T47D (cell line): ENCODE measurements at regions not wholly inside any gene's neighbourhood (a gene's known extent, or its start where the extent isn't known, plus 50 kb on each side); places are given as distances from the start of the nearest gene placed in this dataset.
"Not testable (repeated sequence)": the region's sequence is repeated elsewhere in the genome, so short reads cannot be mapped to it uniquely, and the experiment has no call there.

Experiments
- DNase-seq, 2 experiments: peaks; one replicate each; pipeline versions ENCODE4 v3.0.0 to v3.0.0-alpha.2; 2011 to 2012; ENCODE audit warnings: low read depth in 1 of 2, low spot score in 1 of 2
- JUND ChIP-seq: IDR thresholded peaks from 2 replicates; pipeline ENCODE4 v1.6.1; 2012; ENCODE audit warnings: low read depth
- in situ Hi-C: cut with HindIII; loops from 2 replicates; pipeline ENCODE4 v1.10.0; 2016; ENCODE audit warnings: low sequenced_read_pairs, low pct_unique_long_range_greater_than_20kb

DNA sequence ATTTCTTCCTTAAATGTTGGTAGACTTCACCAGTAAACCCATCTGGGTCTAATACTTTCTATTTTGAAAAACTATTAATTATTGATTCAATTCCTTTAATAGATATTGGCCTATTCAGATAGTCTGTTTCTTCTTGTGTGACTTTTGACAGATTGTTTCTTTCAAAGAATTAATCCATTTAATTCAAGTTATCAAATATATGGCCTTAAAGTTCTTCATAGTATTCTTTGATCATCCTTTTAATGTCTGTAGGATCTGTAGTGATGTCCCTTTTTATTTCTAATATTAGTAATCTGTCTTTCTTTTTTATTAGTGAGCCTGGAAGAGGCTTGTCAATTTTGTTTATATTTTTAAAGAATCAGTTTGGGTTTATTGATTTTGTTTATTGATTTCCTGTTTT is 190.0 kb downstream of the SLC38A4 start:
- in situ Hi-C loops: no loop called here
- TF ChIP-seq JUND: no peak
- no peak for DNase-seq

DNA sequence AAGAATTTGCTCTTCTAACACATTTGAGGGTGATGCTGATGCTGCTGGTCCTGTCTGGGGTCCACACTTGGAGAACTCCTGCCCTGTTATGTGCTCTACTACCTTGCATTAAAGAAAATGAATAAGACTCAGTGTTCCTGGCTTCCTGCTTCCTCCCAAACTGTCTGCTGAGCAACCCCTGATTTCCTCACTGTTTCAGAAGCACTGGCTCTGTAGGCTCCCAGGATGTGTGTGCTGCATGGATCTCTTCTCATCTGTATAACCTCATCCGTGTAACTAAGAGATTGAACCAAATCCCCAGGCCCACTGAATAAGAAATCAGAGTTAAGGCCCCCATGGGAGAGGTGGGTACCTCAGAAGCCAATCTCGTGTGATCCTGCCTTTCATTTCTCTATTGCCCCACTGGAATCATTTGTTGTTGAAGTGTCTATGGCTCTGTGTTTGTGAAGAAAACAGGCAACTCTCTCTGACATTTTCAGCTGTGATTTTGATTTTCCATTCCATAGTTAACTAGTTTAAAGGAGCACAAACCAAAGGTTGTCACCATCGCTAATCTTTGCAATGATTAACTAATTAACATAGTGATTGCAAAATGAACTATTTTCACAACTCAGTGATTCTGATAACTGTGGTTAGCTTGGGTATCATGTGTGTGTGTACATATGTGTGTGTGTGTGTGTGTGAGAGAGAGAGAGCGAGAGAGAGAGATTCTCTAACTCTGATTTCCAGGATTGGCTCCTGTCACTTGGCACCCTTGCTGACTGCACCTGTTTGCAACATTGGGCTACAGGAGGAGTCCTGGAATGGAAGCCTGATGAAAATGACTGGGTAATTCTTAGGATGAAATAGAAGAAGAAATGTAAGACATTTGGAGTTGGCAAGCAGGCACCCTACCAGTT is 196.2 kb downstream of the SLC38A4 start:
- no peak for DNase-seq
- in situ Hi-C loops: no loop called here
- no peak for TF ChIP-seq JUND

DNA sequence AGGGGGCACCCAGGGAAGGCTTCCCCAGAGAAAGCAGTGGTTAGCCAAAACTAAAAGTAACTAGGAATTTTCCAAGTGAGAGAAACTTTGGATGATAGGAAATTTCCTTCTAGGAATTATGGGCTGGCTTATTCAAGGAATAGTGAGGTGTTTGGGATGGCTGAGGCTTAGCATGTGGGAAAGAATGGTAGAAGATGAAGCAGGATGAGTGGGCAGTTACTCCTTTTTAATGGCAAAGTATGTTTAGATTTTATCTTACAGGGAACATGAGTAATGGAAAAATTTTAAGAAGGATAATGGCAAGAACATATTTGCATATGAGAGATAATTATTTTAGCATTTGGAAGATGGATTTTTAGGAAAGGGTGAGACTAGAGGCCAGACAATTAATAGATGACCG is 197.6 kb downstream of the SLC38A4 start:
- DNase-seq: no peak
- in situ Hi-C loops: no loop called here
- no peak for TF ChIP-seq JUND

DNA sequence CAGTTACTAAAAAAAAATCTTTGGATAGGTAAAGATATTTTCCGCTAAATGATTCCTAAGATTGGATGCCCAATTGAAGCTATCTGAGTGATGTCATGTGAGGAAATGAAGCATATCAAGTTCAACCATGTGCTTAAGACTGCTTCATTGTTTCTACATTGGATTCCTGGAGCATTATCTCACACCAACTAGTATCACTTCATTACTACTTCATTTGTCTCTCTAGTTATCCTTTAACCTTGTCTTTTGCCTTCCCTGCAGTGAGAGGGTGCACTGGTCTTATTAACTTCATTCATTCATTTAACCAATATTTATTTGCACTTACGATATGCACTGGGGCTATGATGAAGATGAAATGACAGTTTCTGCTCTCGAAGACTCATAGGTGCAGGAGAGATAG is 198.1 kb downstream of the SLC38A4 start:
- DNase-seq: no peak
- TF ChIP-seq JUND: no peak
- in situ Hi-C loops: no loop called here

DNA sequence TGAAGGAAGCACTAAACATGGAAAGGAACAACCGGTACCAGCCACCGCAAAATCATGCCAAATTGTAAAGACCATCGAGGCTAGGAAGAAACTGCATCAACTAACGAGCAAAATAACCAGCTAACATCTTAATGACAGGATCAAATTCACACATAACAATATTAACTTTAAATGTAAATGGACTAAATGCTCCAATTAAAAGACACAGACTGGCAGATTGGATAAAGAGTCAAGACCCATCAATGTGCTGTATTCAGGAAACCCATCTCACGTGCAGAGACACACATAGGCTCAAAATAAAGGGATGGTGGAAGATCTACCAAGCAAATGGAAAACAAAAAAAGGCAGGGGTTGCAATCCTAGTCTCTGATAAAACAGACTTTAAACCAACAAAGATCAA is 206.3 kb downstream of the SLC38A4 start:
- in situ Hi-C loops, DNase-seq: not testable (repeated sequence)

DNA sequence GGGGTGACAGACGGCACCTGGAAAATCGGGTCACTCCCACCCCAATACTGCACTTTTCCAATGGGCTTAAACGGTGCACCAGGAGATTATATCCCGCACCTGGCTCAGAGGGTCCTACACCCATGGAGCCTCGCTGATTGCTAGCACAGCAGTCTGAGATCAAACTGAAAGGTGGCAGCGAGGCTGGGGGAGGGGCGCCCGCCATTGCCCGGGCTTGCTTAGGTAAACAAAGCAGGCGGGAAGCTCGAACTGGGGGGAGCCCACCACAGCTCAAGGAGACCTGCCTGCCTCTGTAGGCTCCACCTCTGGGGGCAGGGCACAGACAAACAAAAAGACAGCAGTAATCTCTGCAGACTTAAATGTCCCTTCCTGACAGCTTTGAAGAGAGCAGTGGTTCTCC is 208.1 kb downstream of the SLC38A4 start:
- in situ Hi-C loops, DNase-seq: not testable (repeated sequence)

DNA sequence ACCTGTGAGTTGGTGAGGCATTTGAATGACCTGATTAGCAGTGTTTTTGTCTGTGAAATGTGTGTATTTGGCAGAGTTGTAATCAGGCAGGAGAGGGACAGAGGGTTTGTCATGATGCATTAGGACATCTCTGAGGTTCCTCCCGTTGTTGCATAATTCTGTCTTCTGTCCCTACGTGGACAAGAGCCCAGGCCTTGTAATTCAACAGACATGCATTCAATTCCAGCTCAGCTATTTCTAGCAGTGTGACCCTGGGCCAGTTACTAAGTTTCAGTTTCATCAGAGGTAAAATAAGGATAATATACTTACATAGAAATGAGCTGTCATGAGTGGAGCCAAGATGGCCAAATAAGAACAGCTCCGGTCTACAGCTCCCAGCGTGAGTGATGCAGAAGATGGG is 208.6 kb downstream of the SLC38A4 start:
- DNase-seq: no peak
- no peak for TF ChIP-seq JUND
- in situ Hi-C loops: no loop called here

DNA sequence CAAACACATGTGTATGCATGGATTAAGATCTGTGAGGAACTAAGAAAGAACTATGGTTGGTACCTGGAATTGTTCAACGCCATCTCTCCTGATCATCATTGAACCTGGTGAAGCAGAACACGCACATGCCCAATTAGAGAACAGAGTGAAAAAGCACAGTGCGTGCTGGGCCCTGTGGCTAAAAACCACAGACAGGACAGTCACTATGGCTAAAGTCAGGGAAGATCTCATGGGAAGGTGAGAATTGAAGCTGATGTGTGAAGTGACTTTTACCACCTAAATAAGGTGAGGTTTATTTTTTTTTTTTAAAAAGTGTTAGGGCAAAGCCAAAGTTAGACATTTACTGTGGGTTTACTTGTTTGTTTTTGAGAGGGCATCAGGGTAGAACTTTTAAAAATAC is 215.0 kb downstream of the SLC38A4 start:
- in situ Hi-C loops: no loop called here
- TF ChIP-seq JUND: no peak

DNA sequence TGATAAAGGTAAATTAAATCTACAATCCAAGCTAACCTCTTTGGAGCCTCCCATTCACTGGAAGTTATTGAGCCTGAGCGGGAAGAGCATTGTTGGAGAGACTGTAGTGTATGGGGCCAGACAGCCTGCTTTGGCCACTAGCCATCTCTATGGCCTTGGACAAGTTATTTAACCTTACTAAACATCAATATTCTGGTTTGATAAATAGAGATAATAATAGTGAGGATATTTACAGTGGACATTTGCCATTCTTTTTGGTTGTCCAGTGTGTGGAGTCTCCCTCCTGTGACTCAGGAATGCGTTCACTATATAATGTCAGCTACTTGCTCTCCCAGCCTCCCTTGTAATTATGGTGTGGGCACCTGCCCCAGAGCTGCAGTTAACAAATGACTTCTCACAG is 216.1 kb downstream of the SLC38A4 start:
- in situ Hi-C loops: no loop called here
- no peak for TF ChIP-seq JUND
- no peak for DNase-seq

More for the DNA sequence above, 215.0 kb downstream of the SLC38A4 start:
- no peak for DNase-seq

DNA sequence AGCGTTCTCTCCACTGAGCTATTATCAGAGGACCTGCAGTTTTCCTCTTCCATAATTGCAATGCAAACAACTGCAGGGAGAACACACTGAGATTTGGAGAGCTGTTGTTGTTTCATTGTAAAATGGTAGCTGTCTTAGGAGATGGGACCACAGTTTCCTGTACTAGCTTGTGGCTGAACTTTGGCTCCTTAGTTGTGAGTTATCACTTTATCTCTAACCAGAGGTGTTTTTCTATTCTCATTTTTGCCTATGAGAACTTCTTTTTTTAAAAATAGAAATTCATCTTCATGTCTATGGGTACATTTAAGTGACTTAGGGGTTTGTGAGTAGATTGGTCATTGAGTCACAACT is 216.5 kb downstream of the SLC38A4 start:
- in situ Hi-C loops: no loop called here
- no peak for DNase-seq
- no peak for TF ChIP-seq JUND

DNA sequence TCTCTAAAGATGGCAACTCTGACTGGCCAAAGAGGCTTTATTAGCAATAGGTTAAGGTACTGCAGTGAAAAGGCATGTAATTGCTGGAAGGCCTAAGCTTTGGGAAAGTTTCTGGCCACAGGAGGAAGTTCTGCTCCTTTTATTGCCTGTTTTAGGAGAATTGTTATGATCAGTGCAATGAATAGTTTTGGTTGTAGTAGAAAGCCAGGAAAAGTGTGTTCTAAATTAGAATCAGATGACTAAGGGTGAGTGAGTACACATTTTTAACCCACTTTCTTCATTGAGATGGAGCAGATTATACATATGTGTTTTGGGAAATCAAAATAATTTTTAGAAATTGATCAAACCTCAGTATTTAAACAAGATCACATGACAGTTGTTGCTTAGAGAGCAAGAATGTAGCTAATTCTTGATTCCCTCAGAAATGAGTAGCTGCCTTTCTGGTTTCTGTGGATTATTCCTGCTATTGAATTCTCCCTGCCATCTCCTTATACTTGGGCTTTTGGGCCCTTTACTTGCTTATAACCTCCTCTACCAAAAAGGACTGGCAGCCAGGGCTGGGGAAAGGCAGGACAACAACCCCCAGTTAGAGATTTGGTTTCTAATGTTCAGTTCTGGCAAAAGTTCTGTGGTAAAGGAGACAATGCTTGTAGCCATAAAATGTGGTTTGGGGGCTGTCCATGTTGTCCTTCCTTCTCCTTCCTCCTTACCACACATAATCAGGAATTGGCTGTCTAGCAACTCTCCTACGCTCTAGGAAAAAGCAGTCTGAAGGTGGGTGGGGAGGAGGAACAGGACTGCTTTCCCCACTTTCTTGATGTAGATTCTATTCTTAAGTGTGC is 217.1 kb downstream of the SLC38A4 start:
- DNase-seq: no peak
- in situ Hi-C loops: no loop called here
- TF ChIP-seq JUND: no peak

DNA sequence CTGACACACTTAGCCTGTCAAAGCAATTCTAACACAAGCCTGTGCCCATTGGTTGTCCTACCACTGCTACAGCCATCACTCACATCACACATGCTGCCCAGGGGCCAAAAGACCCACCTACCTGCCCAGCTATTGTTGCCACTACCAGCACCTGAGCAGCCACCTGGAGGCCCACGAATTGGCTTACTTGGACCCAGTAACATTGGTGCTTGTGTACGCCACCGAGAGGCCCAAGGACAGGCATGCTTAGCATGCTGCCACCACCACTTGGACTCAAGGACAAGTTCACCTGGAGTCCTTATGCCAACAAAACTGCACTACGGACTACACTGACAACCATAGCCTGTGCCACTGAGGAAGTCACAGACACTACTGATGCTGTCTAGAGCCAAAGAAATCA is 221.1 kb downstream of the SLC38A4 start:
- in situ Hi-C loops: no loop called here
- no peak for DNase-seq
- TF ChIP-seq JUND: no peak

DNA sequence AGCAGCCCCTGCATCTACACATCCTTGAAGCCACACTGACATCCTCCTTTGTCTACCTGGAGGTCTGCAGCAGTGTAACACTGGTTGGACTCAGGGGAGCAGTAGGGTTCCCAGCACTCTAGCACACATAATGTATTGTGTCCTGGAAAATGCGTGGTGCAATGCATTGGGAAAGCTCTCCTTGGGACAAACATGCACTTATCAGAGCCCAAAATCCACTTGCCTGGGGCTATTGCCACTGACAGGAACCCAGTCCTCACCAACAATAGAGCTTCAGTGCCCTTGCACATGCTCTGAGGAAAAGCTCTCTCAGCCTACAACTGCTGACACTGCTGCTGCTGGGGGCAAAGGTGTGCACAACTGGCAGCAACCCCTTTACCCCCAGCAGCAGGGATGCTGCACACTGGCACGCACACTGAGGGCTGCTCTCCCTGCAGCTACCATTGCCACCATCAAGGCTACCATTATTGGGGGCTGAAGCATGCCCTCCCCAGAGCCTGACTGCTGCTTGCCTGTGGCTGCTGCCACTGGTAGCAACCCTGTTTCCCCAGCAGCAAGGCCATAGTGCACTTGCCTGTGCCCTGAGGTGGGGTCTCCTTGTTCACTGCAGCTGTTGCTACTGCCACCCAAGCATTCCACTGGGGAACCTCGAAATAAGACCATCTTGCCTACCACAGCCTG is 221.9 kb downstream of the SLC38A4 start:
- TF ChIP-seq JUND: no peak
- peak in 1 of 2 experiments; percentile 40 for DNase-seq
- in situ Hi-C loops: no loop called here
